Body of pancreas (tissue), 4 donors: ENCODE measurements at regions not wholly inside any gene's neighbourhood (a gene's known extent, or its start where the extent isn't known, plus 50 kb on each side); places are given as distances from the start of the nearest gene placed in this dataset.

ENCODE experiments used
- ATAC-seq: fragments of 150-250 bp; one replicate; pipeline ENCODE4 v1.9.1; 2016
- DNase-seq, 4 donors: peaks; one replicate each; pipeline ENCODE4 v3.0.0-alpha.2; 2019
- H3K27ac ChIP-seq, 4 donors: fragments of 200-600 bp; sonication (generic); 1 replicate in 3 of 4; 2 replicates in 1 of 4; pipeline versions ENCODE4 v1.5.1 to v1.6.1; 2016 to 2019; ENCODE audit warnings: mild to moderate bottlenecking in 1 of 4, mixed read lengths in 1 of 4, moderate library complexity in 1 of 4
- H3K27me3 ChIP-seq, 2 donors: fragments of 200-600 bp; sonication (generic); one replicate each; pipeline ENCODE4 v1.6.0; 2016; ENCODE audit warnings: mild to moderate bottlenecking in 1 of 2
- H3K36me3 ChIP-seq, 2 donors: fragments of 200-600 bp; sonication (generic); replicated peaks in 1 of 2; 2 replicates each; pipeline ENCODE4 v1.5.1; 2016; ENCODE audit warnings: low read depth in 2 of 2; ENCODE audit not compliant: insufficient read depth in 1 of 2
- H3K4me1 ChIP-seq: fragments of 200-600 bp; sonication (generic); one replicate; pipeline ENCODE4 v1.6.0; 2016
- H3K4me3 ChIP-seq, 2 donors: fragments of 200-600 bp; sonication (generic); 1 replicate in 1 of 2; 2 replicates in 1 of 2; pipeline ENCODE4 v1.5.1; 2016 to 2019
- H3K9me3 ChIP-seq, 3 donors: fragments of 200-600 bp; sonication (generic); 1 replicate in 2 of 3; 2 replicates in 1 of 3; pipeline ENCODE4 v1.5.1; 2016
- POLR2A ChIP-seq, 3 donors: fragments of 450-650 bp; IDR thresholded peaks; one replicate each; pipeline ENCODE4 v1.6.1; 2016; ENCODE audit warnings: antibody characterized with exemption in 3 of 3, mild to moderate bottlenecking in 2 of 3
- WGBS, 2 donors: methylation state at CpG; one replicate each; pipeline ENCODE4 v1.1.5; 2017; 5-methylcytosine and 5-hydroxymethylcytosine counted together
- intact Hi-C: fragments of 100-400 bp; cut with DNase I; formaldehyde crosslinking; loops from one replicate; pipeline ENCODE4 v1.15.1; 2023
- TF ChIP-seq, protein P1 (sequence below), 7 experiments: fragments of 450-650 bp in 4 of 7; fragments of 200-600 bp in 3 of 7; sonication (generic) in 3 of 7; IDR thresholded peaks; one replicate each; pipeline ENCODE4 v1.5.1; 2016 to 2019; ENCODE audit warnings: antibody characterized with exemption in 7 of 7

DNA sequence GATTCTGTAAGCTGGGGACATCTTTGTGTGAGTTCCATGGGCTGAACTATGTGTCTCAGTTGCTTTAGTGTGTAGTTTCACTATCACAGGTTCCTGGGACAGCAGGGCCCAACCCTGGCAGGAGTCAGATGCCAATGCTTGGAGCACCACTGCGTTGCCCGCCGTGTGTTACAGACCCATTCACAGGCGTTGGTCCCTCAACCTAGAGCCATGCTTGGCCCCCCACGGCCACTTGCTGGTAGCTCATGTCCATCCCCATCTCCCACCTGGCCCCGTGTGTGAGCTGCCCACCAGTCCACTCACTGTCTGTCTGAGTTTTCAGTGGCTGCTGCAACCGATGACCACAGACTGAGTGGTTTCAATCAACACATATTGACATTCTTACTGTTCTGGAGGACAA is 546.9 kb downstream of the TCERG1L start:
- intact Hi-C loops = no loop called here
- Histone ChIP-seq H3K36me3 (no peaks in the 10 kb centered on the region), H3K4me3 (no peak overlapping the region), H3K9me3 (peaks cover 0 to 5% (median 0%) of the 10 kb centered on the region in 3 donors), H3K27ac (no peak overlapping the region), H3K4me1 (no peaks in the 10 kb centered on the region), H3K27me3 (no peaks in the 10 kb centered on the region)
- 70 to 72% methylated on average over 7 of the region's 7 CpGs for WGBS, 2 donors
- TF ChIP-seq POLR2A (IDR thresholded peaks at IDR 0.05) = no peak
- TF ChIP-seq, protein P1, sequence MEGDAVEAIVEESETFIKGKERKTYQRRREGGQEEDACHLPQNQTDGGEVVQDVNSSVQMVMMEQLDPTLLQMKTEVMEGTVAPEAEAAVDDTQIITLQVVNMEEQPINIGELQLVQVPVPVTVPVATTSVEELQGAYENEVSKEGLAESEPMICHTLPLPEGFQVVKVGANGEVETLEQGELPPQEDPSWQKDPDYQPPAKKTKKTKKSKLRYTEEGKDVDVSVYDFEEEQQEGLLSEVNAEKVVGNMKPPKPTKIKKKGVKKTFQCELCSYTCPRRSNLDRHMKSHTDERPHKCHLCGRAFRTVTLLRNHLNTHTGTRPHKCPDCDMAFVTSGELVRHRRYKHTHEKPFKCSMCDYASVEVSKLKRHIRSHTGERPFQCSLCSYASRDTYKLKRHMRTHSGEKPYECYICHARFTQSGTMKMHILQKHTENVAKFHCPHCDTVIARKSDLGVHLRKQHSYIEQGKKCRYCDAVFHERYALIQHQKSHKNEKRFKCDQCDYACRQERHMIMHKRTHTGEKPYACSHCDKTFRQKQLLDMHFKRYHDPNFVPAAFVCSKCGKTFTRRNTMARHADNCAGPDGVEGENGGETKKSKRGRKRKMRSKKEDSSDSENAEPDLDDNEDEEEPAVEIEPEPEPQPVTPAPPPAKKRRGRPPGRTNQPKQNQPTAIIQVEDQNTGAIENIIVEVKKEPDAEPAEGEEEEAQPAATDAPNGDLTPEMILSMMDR (IDR thresholded peaks at IDR 0.05) = no peak
- DNase-seq (peak in 1 of 4 donors; percentile 3), ATAC-seq (no peak)

DNA sequence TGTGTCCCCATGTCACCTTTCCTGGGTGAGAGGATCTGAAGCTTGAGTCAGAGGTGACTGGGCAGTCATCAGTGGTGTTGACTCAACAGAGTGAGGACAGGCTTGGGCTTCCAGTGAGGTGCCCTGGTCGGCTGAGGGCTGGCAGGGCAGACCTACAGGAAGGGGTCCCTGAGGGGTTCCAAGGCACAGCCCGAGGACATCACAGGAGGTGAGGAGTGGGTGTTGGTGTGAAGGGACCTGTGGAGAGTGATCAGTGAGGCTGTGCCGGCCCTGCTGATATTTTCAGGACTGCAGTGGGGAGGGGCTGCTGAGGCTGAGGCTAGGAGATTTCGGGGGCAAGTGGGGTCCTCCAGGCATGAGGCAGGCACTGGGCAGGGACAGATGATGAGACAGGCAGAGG is 545.5 kb downstream of the TCERG1L start:
- peak in 1 of 4 donors; percentile 4 for DNase-seq

GRCh38 chr10:130767116-130767730 is 544.3 kb downstream of the TCERG1L start:
- H3K9me3 ChIP-seq = peaks cover 0 to 5% (median 0%) of the 10 kb centered on the region in 3 donors
- 67 to 72% methylated on average over 10 to 14 of the region's 14 CpGs for WGBS, 2 donors
- H3K4me1 ChIP-seq = no peaks in the 10 kb centered on the region
- no peaks in the 10 kb centered on the region for H3K27me3 ChIP-seq
- DNase-seq (peak in 1 of 4 donors; percentile 6), ATAC-seq (no peak)
- H3K4me3 ChIP-seq = no peak overlapping the region
- TF ChIP-seq, protein P1 (IDR thresholded peaks at IDR 0.05) = no peak
- no peak for TF ChIP-seq POLR2A (IDR thresholded peaks at IDR 0.05)
- H3K36me3 ChIP-seq = no peaks in the 10 kb centered on the region
- intact Hi-C loops = no loop called here
- H3K27ac ChIP-seq = no peak overlapping the region

More for the DNA sequence above, 545.5 kb downstream of the TCERG1L start:
- WGBS, 2 donors = 32 to 59% methylated on average over 4 of the region's 4 CpGs
- Histone ChIP-seq H3K36me3 (no peaks in the 10 kb centered on the region), H3K4me3 (no peak overlapping the region), H3K4me1 (no peaks in the 10 kb centered on the region), H3K9me3 (peaks cover 0 to 5% (median 0%) of the 10 kb centered on the region in 3 donors), H3K27ac (no peak overlapping the region), H3K27me3 (no peaks in the 10 kb centered on the region)
- ATAC-seq = no peak
- intact Hi-C loops = no loop called here
- TF ChIP-seq, protein P1 (IDR thresholded peaks at IDR 0.05) = no peak
- no peak for TF ChIP-seq POLR2A (IDR thresholded peaks at IDR 0.05)

DNA sequence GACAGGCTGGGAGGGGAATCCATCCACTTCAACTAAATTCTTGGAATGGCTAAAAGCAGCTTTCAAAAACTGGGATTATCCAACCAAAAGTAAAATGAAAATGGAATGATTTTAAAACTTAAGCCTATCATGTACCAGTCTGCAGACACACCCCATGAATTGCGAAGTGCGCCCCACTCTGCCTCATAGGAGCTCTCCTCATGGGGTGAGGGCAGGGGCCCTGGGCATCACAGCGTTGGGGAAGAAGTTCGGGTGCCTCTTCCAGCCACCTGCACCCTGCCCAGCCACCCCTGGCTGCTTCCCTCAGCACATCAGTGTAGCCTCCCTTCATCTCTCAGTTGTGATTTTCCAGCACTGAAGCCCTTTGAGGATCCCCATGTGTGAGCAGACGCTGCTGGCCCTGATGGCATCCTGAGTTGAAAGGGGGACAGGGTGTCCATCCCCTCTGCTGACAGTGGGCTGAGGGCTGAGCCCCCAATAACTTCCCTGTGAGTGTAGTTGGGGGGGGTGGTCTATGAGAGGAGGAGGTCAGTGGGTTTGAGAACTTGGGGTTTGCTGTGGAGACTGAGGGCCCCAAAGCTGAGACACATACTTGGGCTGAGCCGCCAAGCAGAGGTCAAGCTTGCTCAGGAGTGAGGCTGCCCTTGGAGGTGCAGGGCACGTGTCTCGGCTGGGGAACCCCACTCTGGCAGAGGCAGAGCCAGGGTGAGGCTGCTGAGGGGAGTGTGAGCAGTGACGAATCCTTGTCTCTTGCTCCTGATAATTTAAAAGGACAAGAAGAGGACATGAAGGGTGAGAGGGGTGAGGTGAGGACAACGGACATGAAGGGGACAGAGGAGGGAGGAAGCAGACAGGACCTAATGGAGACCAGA is 542.1 kb downstream of the TCERG1L start:
- peaks cover 0 to 5% (median 0%) of the 10 kb centered on the region in 3 donors for H3K9me3 ChIP-seq
- no peak overlapping the region for H3K27ac ChIP-seq
- no peaks in the 10 kb centered on the region for H3K4me1 ChIP-seq
- WGBS, 2 donors = 69 to 73% methylated on average over 7 to 10 of the region's 10 CpGs
- DNase-seq = peak in 1 of 4 donors; percentile 4
- no peak for ATAC-seq
- no peaks in the 10 kb centered on the region for H3K27me3 ChIP-seq
- H3K4me3 ChIP-seq = no peak overlapping the region
- H3K36me3 ChIP-seq = no peaks in the 10 kb centered on the region
- intact Hi-C loops = no loop called here
- TF ChIP-seq POLR2A (IDR thresholded peaks at IDR 0.05) = no peak
- TF ChIP-seq, protein P1 (IDR thresholded peaks at IDR 0.05) = no peak
